Vagina (tissue), 2 donors: ENCODE measurements at regions not wholly inside any gene's neighbourhood (a gene's known extent, or its start where the extent isn't known, plus 50 kb on each side); places are given as distances from the start of the nearest gene placed in this dataset.

Source experiments
- CTCF ChIP-seq, 3 experiments: fragments of 450-650 bp in 2 of 3; fragments of 200-600 bp in 1 of 3; sonication (generic) in 1 of 3; IDR thresholded peaks; one replicate each; pipeline ENCODE4 v1.5.1; 2017 to 2019; ENCODE audit warnings: antibody characterized with exemption in 3 of 3, mild to moderate bottlenecking in 2 of 3, moderate library complexity in 2 of 3
- POLR2AphosphoS5 ChIP-seq, 2 donors: sonication (generic); formaldehyde crosslinking; IDR thresholded peaks; one replicate each; pipeline ENCODE4 v1.9.0; 2017; ENCODE audit warnings: antibody characterized with exemption in 2 of 2, mild to moderate bottlenecking in 2 of 2, low read depth in 1 of 2; ENCODE audit not compliant: insufficient read depth in 1 of 2

- TF ChIP-seq CTCF (IDR thresholded peaks at IDR 0.05) (no peak), POLR2AphosphoS5 (IDR thresholded peaks at IDR 0.05; ENCODE audit: insufficient read depth in 1 of 2, low read depth in 1 of 2) (no peak)
Measured at GRCh38 chr13:81001828-81002385, 661.0 kb upstream of the SPRY2 start.
